ENCODE measurements at regions not wholly inside any gene's neighbourhood (a gene's known extent, or its start where the extent isn't known, plus 50 kb on each side); places are given as distances from the start of the nearest gene placed in this dataset.
A peak's percentile ranks its signal among the peaks of the same experiment; 100 is the strongest.

DNA sequence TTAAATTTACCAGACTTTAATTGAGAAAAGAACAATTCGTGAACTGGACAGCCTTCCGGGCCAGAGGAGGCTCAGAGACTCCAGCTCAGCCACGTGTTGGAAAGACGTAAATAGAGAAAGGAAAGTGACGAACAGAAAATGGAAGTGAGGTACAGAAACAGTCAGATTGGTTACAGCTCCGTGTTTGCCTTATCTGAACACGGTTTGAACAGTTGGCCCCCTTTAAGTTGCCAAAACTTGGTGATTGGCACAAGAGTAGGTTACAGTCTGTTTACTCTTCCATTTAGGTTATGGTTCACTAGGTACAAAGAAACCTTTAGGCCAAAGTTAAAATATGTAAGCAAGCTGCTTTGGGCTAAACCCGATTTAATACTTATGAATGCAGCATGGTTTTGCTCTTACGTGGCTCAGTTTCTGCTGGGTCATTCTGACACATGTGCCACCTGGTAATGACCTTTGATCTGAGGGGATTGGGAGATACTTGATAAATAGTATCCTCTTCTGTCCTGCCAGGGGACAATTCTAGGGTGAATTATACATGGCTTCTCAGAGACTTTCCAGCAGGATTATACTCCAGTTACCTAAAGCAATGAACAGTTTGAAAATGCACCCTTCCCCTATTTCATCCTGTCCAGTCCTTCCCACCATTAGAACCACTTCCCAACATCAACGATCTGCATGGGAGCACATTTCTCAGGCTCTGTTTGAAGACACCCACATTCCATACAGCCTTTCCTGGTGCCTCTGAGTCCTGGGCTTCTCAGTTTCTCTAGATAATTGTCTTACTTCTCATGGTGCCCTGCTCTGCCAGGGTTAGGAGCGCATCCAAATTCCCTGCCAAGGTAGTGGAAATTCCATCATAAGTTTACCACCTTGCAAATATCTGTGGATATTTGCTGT is 65.1 kb upstream of the TGIF1 start:
- intact Hi-C loops (cut with micrococcal nuclease; ENCODE audit: unreplicated experiment) = no loop called here
- H2AFZ ChIP-seq (ENCODE audit: low read length) = peak overlapping the region; percentile 64
- no peaks in the 10 kb centered on the region for H3K9me2 ChIP-seq (ENCODE audit: insufficient read depth, low read length)
- no peaks in the 10 kb centered on the region for H3K36me3 ChIP-seq (ENCODE audit: insufficient read depth, low read length)
- no peak for TF ChIP-seq EZH2phosphoT487 (IDR thresholded peaks at IDR 0.05; ENCODE audit: borderline replicate concordance, low read depth, low read length)
- TF ChIP-seq, protein P1, sequence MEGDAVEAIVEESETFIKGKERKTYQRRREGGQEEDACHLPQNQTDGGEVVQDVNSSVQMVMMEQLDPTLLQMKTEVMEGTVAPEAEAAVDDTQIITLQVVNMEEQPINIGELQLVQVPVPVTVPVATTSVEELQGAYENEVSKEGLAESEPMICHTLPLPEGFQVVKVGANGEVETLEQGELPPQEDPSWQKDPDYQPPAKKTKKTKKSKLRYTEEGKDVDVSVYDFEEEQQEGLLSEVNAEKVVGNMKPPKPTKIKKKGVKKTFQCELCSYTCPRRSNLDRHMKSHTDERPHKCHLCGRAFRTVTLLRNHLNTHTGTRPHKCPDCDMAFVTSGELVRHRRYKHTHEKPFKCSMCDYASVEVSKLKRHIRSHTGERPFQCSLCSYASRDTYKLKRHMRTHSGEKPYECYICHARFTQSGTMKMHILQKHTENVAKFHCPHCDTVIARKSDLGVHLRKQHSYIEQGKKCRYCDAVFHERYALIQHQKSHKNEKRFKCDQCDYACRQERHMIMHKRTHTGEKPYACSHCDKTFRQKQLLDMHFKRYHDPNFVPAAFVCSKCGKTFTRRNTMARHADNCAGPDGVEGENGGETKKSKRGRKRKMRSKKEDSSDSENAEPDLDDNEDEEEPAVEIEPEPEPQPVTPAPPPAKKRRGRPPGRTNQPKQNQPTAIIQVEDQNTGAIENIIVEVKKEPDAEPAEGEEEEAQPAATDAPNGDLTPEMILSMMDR (conservative IDR thresholded peaks at IDR 0.05; ENCODE audit: low read length) = no peak
- ChIA-PET CTCF (ENCODE audit: unreplicated experiment) (no interaction called here), POLR2A (interaction anchor here (1.0 to 1.7 kb wide), 4 partner anchors 10 to 46 kb away, joined by 3 to 5 read pairs (median 4); no protein-coding TSS in a partner anchor)
- no TSS peak for BruUV-seq (replicated peaks)
- H3K9me3 ChIP-seq (ENCODE audit: low read length) = no peaks in the 10 kb centered on the region
- DNase-seq (ENCODE audit: low spot score) = no peak
- no peak overlapping the region for H3K4me3 ChIP-seq (ENCODE audit: low read depth, low read length, poor library complexity, severe bottlenecking)
- no peak overlapping the region for H3K4me2 ChIP-seq (ENCODE audit: low read length)
- peaks cover 8% of the 10 kb centered on the region for H3K4me1 ChIP-seq (ENCODE audit: insufficient read depth, low read length, poor library complexity, severe bottlenecking)
- no peaks in the 10 kb centered on the region for H3K79me2 ChIP-seq (ENCODE audit: insufficient read depth, low read depth, low read length)
- H3K27ac ChIP-seq (ENCODE audit: low read depth, low read length, poor library complexity, severe bottlenecking) = no peak overlapping the region
- H4K20me1 ChIP-seq (ENCODE audit: insufficient read depth, low read length) = no peaks in the 10 kb centered on the region

DNA sequence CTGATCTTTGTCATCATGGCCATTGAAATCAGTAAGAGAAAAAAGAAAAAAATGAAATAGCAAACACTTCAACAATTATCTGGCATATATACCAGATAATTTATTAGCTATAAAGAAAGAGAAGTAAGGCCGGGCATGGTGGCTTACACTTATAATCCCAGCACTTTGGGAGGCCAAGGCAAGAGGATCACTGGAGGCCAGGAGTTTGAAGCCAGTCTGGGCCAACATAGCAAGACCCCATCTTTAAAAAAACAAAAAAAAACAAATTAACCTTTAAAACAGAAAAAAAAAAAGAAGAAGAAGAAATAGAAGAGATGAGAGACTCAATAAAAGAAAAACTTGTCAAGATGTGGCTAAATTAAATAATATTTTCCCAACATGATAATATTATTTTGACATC is 61.6 kb upstream of the TGIF1 start:
- no peak overlapping the region for H3K4me2 ChIP-seq (ENCODE audit: low read length)
- no peaks in the 10 kb centered on the region for H3K36me3 ChIP-seq (ENCODE audit: insufficient read depth, low read length)
- H3K27ac ChIP-seq (ENCODE audit: low read depth, low read length, poor library complexity, severe bottlenecking) = no peak overlapping the region
- BruUV-seq (replicated peaks) = no TSS peak
- TF ChIP-seq, protein P1 (conservative IDR thresholded peaks at IDR 0.05; ENCODE audit: low read length) = no peak
- no peak for TF ChIP-seq EZH2phosphoT487 (IDR thresholded peaks at IDR 0.05; ENCODE audit: borderline replicate concordance, low read depth, low read length)
- H3K4me3 ChIP-seq (ENCODE audit: low read depth, low read length, poor library complexity, severe bottlenecking) = no peak overlapping the region
- ChIA-PET CTCF (ENCODE audit: unreplicated experiment) (no interaction called here), POLR2A (interaction anchor here (0.6 to 1.0 kb wide), 5 partner anchors 9 to 153 kb away, joined by 3 to 4 read pairs (median 3); no protein-coding TSS in a partner anchor)
- H3K4me1 ChIP-seq (ENCODE audit: insufficient read depth, low read length, poor library complexity, severe bottlenecking) = peaks cover 8% of the 10 kb centered on the region
- no peaks in the 10 kb centered on the region for H3K9me3 ChIP-seq (ENCODE audit: low read length)
- H3K9me2 ChIP-seq (ENCODE audit: insufficient read depth, low read length) = no peaks in the 10 kb centered on the region
- intact Hi-C loops (cut with micrococcal nuclease; ENCODE audit: unreplicated experiment) = no loop called here
- DNase-seq (ENCODE audit: low spot score) = no peak
- no peaks in the 10 kb centered on the region for H4K20me1 ChIP-seq (ENCODE audit: insufficient read depth, low read length)
- no peak overlapping the region for H2AFZ ChIP-seq (ENCODE audit: low read length)
- no peaks in the 10 kb centered on the region for H3K79me2 ChIP-seq (ENCODE audit: insufficient read depth, low read depth, low read length)

DNA sequence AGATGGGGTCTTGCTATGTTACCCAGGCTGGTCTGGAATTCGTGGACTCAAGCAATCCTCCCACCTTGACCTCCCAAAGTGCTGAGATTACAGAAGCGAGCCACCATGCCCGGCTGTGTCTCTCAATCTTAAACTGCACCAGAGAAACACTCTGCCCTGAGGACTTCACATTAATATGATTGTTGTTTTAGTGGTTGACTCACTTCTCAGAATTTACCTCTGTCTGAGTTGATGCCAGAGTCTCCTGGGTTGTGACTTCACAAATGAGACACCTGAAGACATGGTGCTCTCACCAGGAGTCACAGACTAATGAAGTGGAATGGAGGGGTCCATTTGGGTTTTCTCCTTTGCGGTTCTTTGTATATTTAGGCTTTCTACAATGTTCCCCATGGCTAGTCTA is 61.0 kb upstream of the TGIF1 start:
- no TSS peak for BruUV-seq (replicated peaks)

More for the DNA sequence above, 61.0 kb upstream of the TGIF1 start:
- no peak for DNase-seq (ENCODE audit: low spot score)
- Histone ChIP-seq H3K4me3 (ENCODE audit: low read depth, low read length, poor library complexity, severe bottlenecking) (no peak overlapping the region), H3K9me3 (ENCODE audit: low read length) (no peaks in the 10 kb centered on the region), H4K20me1 (ENCODE audit: insufficient read depth, low read length) (no peaks in the 10 kb centered on the region), H3K9me2 (ENCODE audit: insufficient read depth, low read length) (no peaks in the 10 kb centered on the region), H3K79me2 (ENCODE audit: insufficient read depth, low read depth, low read length) (no peaks in the 10 kb centered on the region), H3K36me3 (ENCODE audit: insufficient read depth, low read length) (no peaks in the 10 kb centered on the region), H3K27ac (ENCODE audit: low read depth, low read length, poor library complexity, severe bottlenecking) (no peak overlapping the region), H3K4me1 (ENCODE audit: insufficient read depth, low read length, poor library complexity, severe bottlenecking) (peaks cover 8% of the 10 kb centered on the region), H2AFZ (ENCODE audit: low read length) (no peak overlapping the region), H3K4me2 (ENCODE audit: low read length) (no peak overlapping the region)
- POLR2A ChIA-PET = interaction anchor here (1.0 kb wide), 1 partner anchor 9 kb away, joined by 3 read pairs; no protein-coding TSS in a partner anchor
- TF ChIP-seq, protein P1 (conservative IDR thresholded peaks at IDR 0.05; ENCODE audit: low read length) = no peak
- no peak for TF ChIP-seq EZH2phosphoT487 (IDR thresholded peaks at IDR 0.05; ENCODE audit: borderline replicate concordance, low read depth, low read length)
- intact Hi-C loops (cut with micrococcal nuclease; ENCODE audit: unreplicated experiment) = no loop called here
- CTCF ChIA-PET (ENCODE audit: unreplicated experiment) = no interaction called here
